ENCODE measurements at regions not wholly inside any gene's neighbourhood (a gene's known extent, or its start where the extent isn't known, plus 50 kb on each side); places are given as distances from the start of the nearest gene placed in this dataset.

- FAIRE-seq = no peak
These were observed 292.0 kb downstream of the RPLP1 start for GRCh38 chr15:69744391-69745162.

DNA sequence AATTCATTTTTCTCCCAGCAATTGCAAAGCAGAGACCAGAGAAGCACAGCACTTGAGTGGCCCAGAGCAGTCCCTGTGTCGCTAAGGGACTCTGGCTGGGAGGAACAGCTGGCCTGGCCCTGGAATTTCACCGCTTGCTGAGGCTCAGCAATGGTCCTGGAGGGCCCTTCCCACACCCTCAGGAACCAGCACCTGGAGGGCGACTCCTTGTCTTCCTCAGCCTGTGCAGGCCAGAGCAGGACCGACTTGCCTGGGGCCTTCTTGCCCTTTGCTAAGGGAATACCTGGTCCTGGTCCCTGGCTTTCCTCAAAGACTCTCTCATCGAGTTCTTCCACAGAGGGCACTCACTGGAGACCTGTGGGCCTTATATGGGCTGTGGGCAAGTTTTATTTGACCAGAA is 294.6 kb downstream of the RPLP1 start:
- dilution Hi-C loops (cut with MboI; ENCODE audit: extremely low pct_ligation_motif_present, low sequenced_read_pairs) = no loop called here
- DNase-seq (ENCODE audit: low read depth, low spot score) = no peak
- H3K27me3 ChIP-seq (ENCODE audit: control insufficient read depth, extremely low read depth, insufficient read depth, low read length) = peaks cover 51% of the 10 kb centered on the region
- H3K9me1 ChIP-seq (ENCODE audit: control insufficient read depth, extremely low read depth, insufficient read depth, low read length) = no peaks in the 10 kb centered on the region
- no peak overlapping the region for H3K4me2 ChIP-seq (ENCODE audit: control insufficient read depth, extremely low read depth, insufficient read depth, low read depth, low read length)
- TF ChIP-seq, protein P1, sequence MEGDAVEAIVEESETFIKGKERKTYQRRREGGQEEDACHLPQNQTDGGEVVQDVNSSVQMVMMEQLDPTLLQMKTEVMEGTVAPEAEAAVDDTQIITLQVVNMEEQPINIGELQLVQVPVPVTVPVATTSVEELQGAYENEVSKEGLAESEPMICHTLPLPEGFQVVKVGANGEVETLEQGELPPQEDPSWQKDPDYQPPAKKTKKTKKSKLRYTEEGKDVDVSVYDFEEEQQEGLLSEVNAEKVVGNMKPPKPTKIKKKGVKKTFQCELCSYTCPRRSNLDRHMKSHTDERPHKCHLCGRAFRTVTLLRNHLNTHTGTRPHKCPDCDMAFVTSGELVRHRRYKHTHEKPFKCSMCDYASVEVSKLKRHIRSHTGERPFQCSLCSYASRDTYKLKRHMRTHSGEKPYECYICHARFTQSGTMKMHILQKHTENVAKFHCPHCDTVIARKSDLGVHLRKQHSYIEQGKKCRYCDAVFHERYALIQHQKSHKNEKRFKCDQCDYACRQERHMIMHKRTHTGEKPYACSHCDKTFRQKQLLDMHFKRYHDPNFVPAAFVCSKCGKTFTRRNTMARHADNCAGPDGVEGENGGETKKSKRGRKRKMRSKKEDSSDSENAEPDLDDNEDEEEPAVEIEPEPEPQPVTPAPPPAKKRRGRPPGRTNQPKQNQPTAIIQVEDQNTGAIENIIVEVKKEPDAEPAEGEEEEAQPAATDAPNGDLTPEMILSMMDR (optimal IDR thresholded peaks at IDR 0.05 in 1 of 3, IDR thresholded peaks at IDR 0.05 in 1 of 3, conservative IDR thresholded peaks at IDR 0.05 in 1 of 3; ENCODE audit: extremely low read depth in 1 of 3, insufficient read depth in 2 of 3, low read length in 3 of 3) = no peak
- no peak for TF ChIP-seq EZH2 (IDR thresholded peaks at IDR 0.05; ENCODE audit: low read length)
- H4K20me1 ChIP-seq (ENCODE audit: control insufficient read depth, extremely low read depth, insufficient read depth, low read length) = no peaks in the 10 kb centered on the region
- H3K9ac ChIP-seq (ENCODE audit: control insufficient read depth, extremely low read depth, insufficient read depth, low read length) = no peak overlapping the region
- no peaks in the 10 kb centered on the region for H3K9me3 ChIP-seq (ENCODE audit: control insufficient read depth, low read depth, low read length)
- no peak for FAIRE-seq
- no peaks in the 10 kb centered on the region for H3K36me3 ChIP-seq (ENCODE audit: control insufficient read depth in 2 of 2, extremely low read depth in 1 of 2, insufficient read depth in 2 of 2, low read length in 2 of 2)
- H3K27ac ChIP-seq (ENCODE audit: control insufficient read depth, insufficient read depth, low read length) = no peak overlapping the region
- no peak overlapping the region for H2AFZ ChIP-seq (ENCODE audit: control insufficient read depth, low read length)
- H3K79me2 ChIP-seq (ENCODE audit: control insufficient read depth, insufficient read depth, low read length) = no peaks in the 10 kb centered on the region
- no peak overlapping the region for H3K4me3 ChIP-seq (ENCODE audit: control insufficient read depth in 2 of 3, extremely low read depth in 1 of 3, insufficient read depth in 2 of 3, low read depth in 1 of 3, low read length in 3 of 3)
- no peaks in the 10 kb centered on the region for H3K4me1 ChIP-seq (ENCODE audit: control insufficient read depth, extremely low read depth, insufficient read depth, low read length)

More at GRCh38 chr15:69744391-69745162, 292.0 kb downstream of the RPLP1 start:
- dilution Hi-C loops (cut with MboI; ENCODE audit: extremely low pct_ligation_motif_present, low sequenced_read_pairs) = no loop called here
- TF ChIP-seq, protein P1 (optimal IDR thresholded peaks at IDR 0.05 in 1 of 3, IDR thresholded peaks at IDR 0.05 in 1 of 3, conservative IDR thresholded peaks at IDR 0.05 in 1 of 3; ENCODE audit: extremely low read depth in 1 of 3, insufficient read depth in 2 of 3, low read length in 3 of 3) = no peak
- no peak for TF ChIP-seq EZH2 (IDR thresholded peaks at IDR 0.05; ENCODE audit: low read length)
- H3K27ac ChIP-seq (ENCODE audit: control insufficient read depth, insufficient read depth, low read length) = no peak overlapping the region
- no peaks in the 10 kb centered on the region for H3K9me1 ChIP-seq (ENCODE audit: control insufficient read depth, extremely low read depth, insufficient read depth, low read length)
- H3K9me3 ChIP-seq (ENCODE audit: control insufficient read depth, low read depth, low read length) = no peaks in the 10 kb centered on the region
- no peak for DNase-seq (ENCODE audit: low read depth, low spot score)
- H2AFZ ChIP-seq (ENCODE audit: control insufficient read depth, low read length) = no peak overlapping the region
- H3K79me2 ChIP-seq (ENCODE audit: control insufficient read depth, insufficient read depth, low read length) = no peaks in the 10 kb centered on the region
- no peak overlapping the region for H3K4me2 ChIP-seq (ENCODE audit: control insufficient read depth, extremely low read depth, insufficient read depth, low read depth, low read length)
- no peaks in the 10 kb centered on the region for H3K36me3 ChIP-seq (ENCODE audit: control insufficient read depth in 2 of 2, extremely low read depth in 1 of 2, insufficient read depth in 2 of 2, low read length in 2 of 2)
- no peak overlapping the region for H3K4me3 ChIP-seq (ENCODE audit: control insufficient read depth in 2 of 3, extremely low read depth in 1 of 3, insufficient read depth in 2 of 3, low read depth in 1 of 3, low read length in 3 of 3)
- no peaks in the 10 kb centered on the region for H4K20me1 ChIP-seq (ENCODE audit: control insufficient read depth, extremely low read depth, insufficient read depth, low read length)
- no peaks in the 10 kb centered on the region for H3K4me1 ChIP-seq (ENCODE audit: control insufficient read depth, extremely low read depth, insufficient read depth, low read length)
- no peak overlapping the region for H3K9ac ChIP-seq (ENCODE audit: control insufficient read depth, extremely low read depth, insufficient read depth, low read length)
- peaks cover 50% of the 10 kb centered on the region for H3K27me3 ChIP-seq (ENCODE audit: control insufficient read depth, extremely low read depth, insufficient read depth, low read length)

Data from keratinocyte (primary cell).